ENCODE measurements at regions not wholly inside any gene's neighbourhood (a gene's known extent, or its start where the extent isn't known, plus 50 kb on each side); places are given as distances from the start of the nearest gene placed in this dataset.

DNA sequence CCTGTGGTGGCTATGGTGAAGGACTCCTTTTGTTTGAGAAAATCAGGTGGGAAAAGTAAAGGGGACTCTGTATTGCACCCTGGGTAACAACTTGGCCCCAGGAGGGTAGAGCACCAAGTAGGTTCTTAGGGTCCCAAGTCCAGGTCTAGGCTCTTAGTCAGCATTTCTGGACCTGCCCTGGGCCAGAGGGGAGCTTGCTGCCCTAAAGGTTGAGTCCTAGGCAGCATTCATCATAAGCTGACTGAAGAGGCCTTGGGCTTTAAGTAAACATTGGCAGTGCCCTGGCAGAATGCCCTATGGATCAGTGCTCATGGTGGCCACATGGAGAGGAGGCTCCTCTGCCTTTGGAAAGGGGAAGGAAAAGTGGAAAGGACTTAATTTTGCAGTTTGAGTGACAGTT lies 268.5 kb upstream of the CTNNB1 start:
- TF ChIP-seq, protein P1, sequence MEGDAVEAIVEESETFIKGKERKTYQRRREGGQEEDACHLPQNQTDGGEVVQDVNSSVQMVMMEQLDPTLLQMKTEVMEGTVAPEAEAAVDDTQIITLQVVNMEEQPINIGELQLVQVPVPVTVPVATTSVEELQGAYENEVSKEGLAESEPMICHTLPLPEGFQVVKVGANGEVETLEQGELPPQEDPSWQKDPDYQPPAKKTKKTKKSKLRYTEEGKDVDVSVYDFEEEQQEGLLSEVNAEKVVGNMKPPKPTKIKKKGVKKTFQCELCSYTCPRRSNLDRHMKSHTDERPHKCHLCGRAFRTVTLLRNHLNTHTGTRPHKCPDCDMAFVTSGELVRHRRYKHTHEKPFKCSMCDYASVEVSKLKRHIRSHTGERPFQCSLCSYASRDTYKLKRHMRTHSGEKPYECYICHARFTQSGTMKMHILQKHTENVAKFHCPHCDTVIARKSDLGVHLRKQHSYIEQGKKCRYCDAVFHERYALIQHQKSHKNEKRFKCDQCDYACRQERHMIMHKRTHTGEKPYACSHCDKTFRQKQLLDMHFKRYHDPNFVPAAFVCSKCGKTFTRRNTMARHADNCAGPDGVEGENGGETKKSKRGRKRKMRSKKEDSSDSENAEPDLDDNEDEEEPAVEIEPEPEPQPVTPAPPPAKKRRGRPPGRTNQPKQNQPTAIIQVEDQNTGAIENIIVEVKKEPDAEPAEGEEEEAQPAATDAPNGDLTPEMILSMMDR (IDR thresholded peaks at IDR 0.05; ENCODE audit: borderline replicate concordance, extremely low read depth, low read length, poor library complexity, severe bottlenecking): no peak
- no peak for TF ChIP-seq EZH2 (IDR thresholded peaks at IDR 0.05; ENCODE audit: borderline replicate concordance, low read depth, low read length, severe bottlenecking)

All from DND-41 (cell line).